ENCODE measurements at regions not wholly inside any gene's neighbourhood (a gene's known extent, or its start where the extent isn't known, plus 50 kb on each side); places are given as distances from the start of the nearest gene placed in this dataset.

- no peak for TF ChIP-seq CTCF (IDR thresholded peaks at IDR 0.05; ENCODE audit: insufficient read depth, low read depth, low read length)
Measured at GRCh38 chr9:73824671-73825070, 672.5 kb upstream of the RORB start.

GRCh38 chr9:73838871-73839270 is 658.3 kb upstream of the RORB start:
- no peak for DNase-seq (ENCODE audit: low read depth)
- no peak for TF ChIP-seq CTCF (IDR thresholded peaks at IDR 0.05; ENCODE audit: insufficient read depth, low read depth, low read length)
- no peak overlapping the region for H3K4me3 ChIP-seq (ENCODE audit: low read depth, low read length)

More at GRCh38 chr9:73824671-73825070, 672.5 kb upstream of the RORB start:
- H3K4me3 ChIP-seq (ENCODE audit: low read depth, low read length): no peak overlapping the region
- DNase-seq (ENCODE audit: low read depth): no peak

GRCh38 chr9:73839471-73839870 is 657.7 kb upstream of the RORB start:
- no peak for DNase-seq (ENCODE audit: low read depth)
- TF ChIP-seq CTCF (IDR thresholded peaks at IDR 0.05; ENCODE audit: insufficient read depth, low read depth, low read length): no peak
- no peak overlapping the region for H3K4me3 ChIP-seq (ENCODE audit: low read depth, low read length)

GRCh38 chr9:73841018-73841417 is 656.1 kb upstream of the RORB start:
- H3K4me3 ChIP-seq (ENCODE audit: low read depth, low read length): no peak overlapping the region
- no peak for TF ChIP-seq CTCF (IDR thresholded peaks at IDR 0.05; ENCODE audit: insufficient read depth, low read depth, low read length)
- no peak for DNase-seq (ENCODE audit: low read depth)

DNA sequence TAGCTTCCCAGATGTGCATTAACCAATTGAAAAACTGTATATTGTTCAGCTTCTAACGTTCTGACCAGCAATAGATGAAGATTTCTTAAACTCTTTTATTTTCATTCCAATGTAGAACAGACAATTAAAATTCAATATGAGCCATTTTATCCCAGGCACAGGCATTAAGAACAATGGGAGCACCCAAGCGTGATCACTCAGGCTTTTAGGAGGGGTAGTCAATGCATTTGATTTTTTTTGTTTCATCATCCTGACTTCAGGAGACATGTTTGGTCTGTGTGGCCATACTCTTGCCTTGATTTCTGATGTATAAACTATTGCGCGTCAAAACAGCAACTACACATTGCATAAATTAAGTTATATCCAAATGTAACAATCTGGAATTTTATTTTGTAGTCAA is 653.0 kb upstream of the RORB start:
- no peak for TF ChIP-seq CTCF (IDR thresholded peaks at IDR 0.05; ENCODE audit: insufficient read depth, low read depth, low read length)
- no peak overlapping the region for H3K4me3 ChIP-seq (ENCODE audit: low read depth, low read length)
- no peak for DNase-seq (ENCODE audit: low read depth)

GRCh38 chr9:73845539-73845938 is 651.6 kb upstream of the RORB start:
- no peak overlapping the region for H3K4me3 ChIP-seq (ENCODE audit: low read depth, low read length)

More at GRCh38 chr9:73845539-73845938, 651.6 kb upstream of the RORB start:
- no peak for DNase-seq (ENCODE audit: low read depth)
- TF ChIP-seq CTCF (IDR thresholded peaks at IDR 0.05; ENCODE audit: insufficient read depth, low read depth, low read length): no peak

Data from fibroblast of villous mesenchyme (primary cell).